ENCODE measurements at regions not wholly inside any gene's neighbourhood (a gene's known extent, or its start where the extent isn't known, plus 50 kb on each side); places are given as distances from the start of the nearest gene placed in this dataset.

GRCh38 chr10:3935141-3935540 is 150.1 kb upstream of the KLF6 start:
- dilution Hi-C loops (cut with MboI; ENCODE audit: extremely low pct_ligation_motif_present, low sequenced_read_pairs) = no loop called here
- H4K20me1 ChIP-seq (replicated peaks; ENCODE audit: control insufficient read depth, extremely low read depth, insufficient read depth, low read length) = no peaks in the 10 kb centered on the region
- H3K4me1 ChIP-seq (ENCODE audit: control insufficient read depth, extremely low read depth, insufficient read depth, low read length) = peaks cover 24% of the 10 kb centered on the region
- ChIA-PET CTCF (interaction anchor here (1.0 to 1.6 kb wide), 2 partner anchors 11 to 737 kb away, joined by 4 to 5 read pairs; no protein-coding TSS in a partner anchor), POLR2A (no interaction called here)
- peak overlapping the region; percentile 93 for H3K4me2 ChIP-seq (ENCODE audit: insufficient read depth, low read length)
- intact Hi-C loops (cut with micrococcal nuclease) = loop anchor here (5.0 kb wide), 3 partner anchors 197 to 832 kb away; no protein-coding TSS in a partner anchor
- H2AFZ ChIP-seq (ENCODE audit: low read depth, low read length) = no peak overlapping the region
- TF ChIP-seq CTCF (IDR thresholded peaks at IDR 0.05; ENCODE audit: extremely low read depth in 1 of 2, insufficient read depth in 1 of 2, low read depth in 1 of 2, low read length in 2 of 2) (no peak), MYC (IDR thresholded peaks at IDR 0.05; ENCODE audit: low read depth, low read length) (no peak), POLR2AphosphoS5 (IDR thresholded peaks at IDR 0.05; ENCODE audit: insufficient read depth, low read depth, low read length) (no peak), POLR2A (IDR thresholded peaks at IDR 0.05; ENCODE audit: low read depth, low read length) (no peak), FOS (IDR thresholded peaks at IDR 0.05; ENCODE audit: borderline replicate concordance, insufficient read depth, low read length) (no peak), GATA2 (IDR thresholded peaks at IDR 0.05; ENCODE audit: insufficient read depth, insufficient read length, low read depth, low read length) (no peak), MAX (IDR thresholded peaks at IDR 0.05; ENCODE audit: insufficient read depth, insufficient read length) (no peak), JUN (IDR thresholded peaks at IDR 0.05; ENCODE audit: borderline replicate concordance, insufficient read depth, insufficient read length, low read depth) (no peak), EZH2 (IDR thresholded peaks at IDR 0.05; ENCODE audit: borderline replicate concordance, low read depth, low read length, severe bottlenecking) (no peak)
- no TSS peak for BruUV-seq (replicated peaks)
- peak overlapping the region; percentile 74 for H3K9ac ChIP-seq (replicated peaks; ENCODE audit: extremely low read depth, insufficient read depth, low read length)
- H3K9me3 ChIP-seq (replicated peaks; ENCODE audit: control insufficient read depth, insufficient read depth, low read length) = no peaks in the 10 kb centered on the region
- H3K4me3 ChIP-seq (replicated peaks in 1 of 3; ENCODE audit: insufficient read depth in 1 of 3, low read depth in 1 of 3, low read length in 3 of 3) = no peak overlapping the region
- H3K79me2 ChIP-seq (ENCODE audit: control insufficient read depth, insufficient read depth, low read length) = no peaks in the 10 kb centered on the region
- no peaks in the 10 kb centered on the region for H3K9me1 ChIP-seq (replicated peaks; ENCODE audit: control insufficient read depth, extremely low read depth, insufficient read depth, low read length)
- H3K27ac ChIP-seq (ENCODE audit: insufficient read depth, low read depth, low read length) = peak overlapping the region; percentile 75
- H3K27me3 ChIP-seq (ENCODE audit: control insufficient read depth in 2 of 2, insufficient read depth in 2 of 2, low read length in 2 of 2) = no peaks in the 10 kb centered on the region
- no peak for FAIRE-seq
- peak; percentile 26 for DNase-seq (ENCODE audit: low read depth, low spot score)
- no peaks in the 10 kb centered on the region for H3K36me3 ChIP-seq (ENCODE audit: control insufficient read depth in 2 of 2, extremely low read depth in 1 of 2, insufficient read depth in 2 of 2, low read length in 2 of 2)
